Activated CD4-positive, CD25-positive, alpha-beta regulatory T cell treated with anti-CD3 and anti-CD28 coated beads, Interleukin-2, amount 50 U/mL, for 24 hours (primary cell): ENCODE measurements at regions not wholly inside any gene's neighbourhood (a gene's known extent, or its start where the extent isn't known, plus 50 kb on each side); places are given as distances from the start of the nearest gene placed in this dataset.
"Not testable (repeated sequence)": the region's sequence is repeated elsewhere in the genome, so short reads cannot be mapped to it uniquely, and the experiment has no call there.

ENCODE experiments used
- ATAC-seq, 2 donors: fragments of 150-1000 bp; cut with Tn5 transposase; one replicate each; pipeline ENCODE4 v1.10.0; 2021; ENCODE audit warnings: mild to moderate bottlenecking in 1 of 2, moderate library complexity in 1 of 2

DNA sequence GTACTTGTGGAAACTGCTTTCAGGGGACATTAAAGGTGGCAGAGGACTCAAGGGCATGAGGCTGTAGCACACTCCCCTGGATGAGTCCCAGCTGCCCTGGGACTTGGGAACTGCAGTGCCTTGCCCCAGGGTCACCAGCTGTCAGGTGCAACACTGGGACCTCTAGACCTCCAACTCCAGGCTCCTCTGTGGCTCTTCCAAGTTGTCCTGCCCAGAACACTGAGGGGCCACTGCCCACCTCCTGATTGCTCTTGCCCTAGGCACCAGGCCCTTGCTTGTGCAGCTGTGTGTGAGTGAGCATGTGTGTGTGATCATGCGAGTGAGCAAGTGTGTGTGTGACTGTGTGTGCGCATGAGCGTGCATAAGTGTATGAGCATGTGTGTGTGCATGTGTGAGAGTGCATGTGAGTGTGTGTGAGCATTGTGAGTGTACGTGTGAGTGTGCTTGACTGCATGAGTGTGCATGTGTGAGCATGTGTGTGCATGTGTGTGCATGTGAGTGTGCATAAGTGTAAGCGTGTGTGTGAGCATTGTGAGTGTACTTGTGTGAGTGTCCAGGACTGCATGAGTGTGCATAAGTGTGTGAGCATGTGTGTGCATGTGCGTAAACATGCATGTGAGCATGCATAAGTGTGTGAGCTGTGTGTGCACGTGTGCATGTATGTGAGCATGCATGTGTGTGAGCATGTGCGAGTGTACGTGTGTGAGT is 301.5 kb downstream of the NDUFA10 start:
- ATAC-seq: no peak

DNA sequence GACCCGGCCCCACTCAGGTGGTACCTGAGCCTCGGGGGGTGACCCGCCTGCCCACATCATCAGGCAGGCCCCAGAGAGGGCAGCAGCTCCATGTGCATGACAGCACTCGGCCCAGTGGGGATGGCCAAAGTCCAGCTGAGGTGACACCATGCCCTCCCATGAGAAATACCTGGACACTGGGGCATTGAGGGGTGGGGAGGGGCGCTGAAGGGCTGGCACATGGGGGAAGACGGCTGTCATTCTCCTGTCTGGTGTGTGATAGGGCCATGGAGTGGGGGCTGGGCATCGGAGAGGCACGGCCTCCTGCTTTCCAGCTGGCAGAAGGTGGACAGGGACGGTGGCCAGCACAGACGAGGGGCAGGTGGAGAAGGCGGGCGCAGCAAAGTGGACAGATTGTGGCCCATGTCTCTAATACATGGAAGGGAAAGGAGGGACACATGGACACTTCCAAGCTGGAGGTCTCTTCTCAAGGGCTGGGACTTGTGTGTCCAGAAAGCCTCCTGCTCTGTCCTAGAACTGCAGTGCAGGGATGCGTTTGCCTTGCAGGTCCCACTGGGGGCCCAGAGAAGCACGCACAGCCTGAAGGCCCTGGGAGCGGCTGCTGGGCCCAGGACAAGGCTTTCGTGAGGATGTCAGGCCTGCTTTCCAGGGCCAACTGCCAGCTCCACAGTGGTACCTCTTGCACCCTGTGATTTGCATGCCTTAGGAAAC is 302.2 kb downstream of the NDUFA10 start:
- no peak for ATAC-seq

DNA sequence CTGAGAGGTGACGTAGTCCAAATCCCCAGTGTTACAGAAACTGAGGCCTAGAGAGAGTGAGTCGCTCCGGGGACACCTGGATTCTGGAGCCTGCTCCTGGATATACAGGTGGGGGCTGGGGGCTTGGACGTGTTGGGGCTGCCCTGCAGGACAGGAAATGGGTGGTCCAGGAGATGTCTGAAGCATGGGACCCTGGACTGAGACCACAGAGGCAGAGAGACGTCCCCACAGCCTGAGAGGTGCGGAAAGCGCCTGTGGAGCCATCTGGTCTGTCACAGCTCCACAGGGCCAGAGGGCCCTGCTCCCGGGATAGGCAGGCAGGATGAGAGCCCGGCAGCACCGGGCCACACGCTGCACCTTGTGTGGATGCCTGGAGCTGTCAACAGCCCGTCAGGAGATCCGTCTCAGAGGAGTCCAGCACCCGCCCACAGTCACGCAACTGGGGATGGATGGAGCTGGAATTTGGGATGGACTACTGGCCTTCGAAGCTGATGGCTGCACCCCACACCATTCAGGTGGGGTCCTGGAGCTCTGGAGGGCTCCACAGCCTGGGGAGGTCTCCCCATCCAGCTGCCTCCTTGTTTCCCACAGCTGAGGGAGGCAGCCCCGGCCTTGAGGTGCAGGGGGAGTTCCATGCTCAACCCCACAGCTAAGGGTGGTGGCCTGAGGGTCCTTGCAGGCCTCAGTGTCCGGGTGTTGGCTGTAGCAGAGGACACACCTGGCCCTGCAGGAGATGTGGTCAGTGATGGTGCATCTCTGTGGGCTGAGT is 303.0 kb downstream of the NDUFA10 start:
- no peak for ATAC-seq

DNA sequence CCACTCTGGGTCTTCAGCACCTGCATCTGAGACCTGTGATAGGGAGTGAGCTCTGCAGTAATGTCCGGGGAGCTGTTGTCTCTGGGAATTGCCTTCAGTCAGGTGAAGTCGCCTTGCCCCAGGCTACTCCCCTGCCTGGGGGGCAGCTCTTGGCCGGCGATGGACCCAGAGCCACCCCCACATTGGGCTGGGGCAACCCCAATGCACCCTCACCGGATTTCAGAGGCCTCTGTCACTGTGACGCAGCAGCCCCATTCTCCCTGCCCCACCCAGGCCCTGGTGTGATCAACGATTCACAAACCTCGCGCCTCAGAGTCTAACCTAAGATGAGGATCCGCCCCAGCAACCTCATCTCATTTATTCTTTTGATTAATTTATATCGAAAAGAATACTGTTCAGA is 303.6 kb downstream of the NDUFA10 start:
- no peak for ATAC-seq

DNA sequence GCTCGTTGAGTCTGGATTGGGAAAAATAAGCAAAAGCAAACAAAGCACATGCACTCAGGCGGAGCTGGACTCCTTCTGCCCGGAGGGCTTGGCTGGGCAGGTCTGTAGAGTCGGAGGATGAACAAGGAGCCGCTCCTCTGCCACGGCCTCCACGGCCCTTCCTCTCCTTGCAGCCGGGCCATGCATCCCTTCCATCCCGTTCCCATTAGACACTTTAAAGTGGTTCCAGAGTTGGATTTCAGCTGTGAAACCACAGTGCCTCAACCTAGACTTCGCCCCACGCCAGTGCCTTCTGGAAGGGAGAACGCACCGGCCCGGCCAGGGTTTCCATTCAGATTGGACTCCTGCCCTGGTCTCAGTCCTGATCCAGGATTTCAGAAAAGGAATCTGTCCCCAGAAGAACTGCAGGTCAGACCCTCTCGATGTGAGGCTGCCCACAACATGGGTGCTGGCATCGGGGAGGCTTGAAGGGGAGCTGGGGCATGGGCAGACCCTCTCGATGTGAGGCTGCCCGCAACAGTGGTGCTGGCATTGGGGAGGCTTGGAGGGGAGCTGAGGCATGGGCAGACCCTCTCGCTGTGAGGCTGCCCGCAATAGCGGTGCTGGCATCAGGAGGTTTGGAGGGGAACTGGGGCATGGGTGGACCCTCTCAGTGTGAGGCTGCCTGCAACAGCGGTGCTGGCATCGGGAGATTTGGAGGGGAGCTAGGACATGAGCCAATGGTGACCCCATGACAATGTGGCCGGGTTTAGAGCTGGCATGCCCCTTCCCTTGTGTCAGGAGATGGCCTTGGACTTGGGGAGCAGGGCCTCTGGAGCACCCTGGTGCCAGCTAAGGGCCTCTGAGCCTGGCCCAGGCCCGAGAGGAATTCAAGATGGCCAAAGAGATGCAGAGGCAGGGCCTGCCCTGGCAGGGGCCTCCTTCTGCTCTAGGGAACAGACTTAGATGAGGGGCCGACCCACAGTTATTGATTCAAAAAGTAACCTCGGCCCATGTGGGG is 304.5 kb downstream of the NDUFA10 start:
- no peak for ATAC-seq

DNA sequence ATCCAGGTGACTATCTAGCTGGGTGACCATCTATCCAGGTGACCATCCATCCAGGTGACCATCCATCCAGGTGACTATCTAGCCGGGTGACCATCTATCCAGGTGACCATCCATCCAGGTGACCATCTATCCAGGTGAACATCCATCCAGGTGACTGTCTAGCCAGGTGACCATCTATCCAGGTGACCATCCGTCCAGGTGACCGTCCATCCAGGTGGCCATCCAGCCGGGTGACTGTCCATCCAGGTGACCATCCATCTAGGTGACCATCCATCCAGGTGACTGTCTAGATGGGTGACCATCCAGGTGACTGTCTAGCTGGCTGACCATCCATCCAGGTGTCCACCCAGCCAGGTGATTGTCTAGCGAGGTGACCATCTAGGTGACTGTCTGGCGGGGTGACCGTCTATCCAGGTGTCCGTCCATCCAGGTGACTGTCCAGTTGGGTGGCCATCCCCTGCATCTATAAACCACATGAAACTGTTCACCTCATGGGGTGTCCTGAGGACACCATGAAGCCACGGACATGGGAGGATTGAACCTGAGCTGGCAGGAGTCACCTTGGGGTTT is 305.3 kb downstream of the NDUFA10 start:
- ATAC-seq: no peak

DNA sequence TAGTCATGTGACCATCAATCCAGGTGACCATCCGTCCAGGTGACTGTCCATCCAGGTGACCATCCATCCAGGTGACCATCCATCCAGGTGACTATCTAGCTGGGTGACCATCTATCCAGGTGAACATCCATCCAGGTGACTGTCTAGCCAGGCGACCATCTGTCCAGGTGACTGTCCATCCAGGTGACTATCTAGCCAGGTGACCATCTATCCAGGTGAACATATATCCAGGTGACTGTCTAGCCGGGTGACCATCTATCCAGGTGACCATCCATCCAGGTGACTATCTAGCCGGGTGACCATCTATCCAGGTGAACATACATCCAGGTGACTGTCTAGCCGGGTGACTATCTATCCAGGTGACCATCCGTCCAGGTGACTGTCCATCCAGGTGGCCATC is 306.2 kb downstream of the NDUFA10 start:
- not testable (repeated sequence) for ATAC-seq

DNA sequence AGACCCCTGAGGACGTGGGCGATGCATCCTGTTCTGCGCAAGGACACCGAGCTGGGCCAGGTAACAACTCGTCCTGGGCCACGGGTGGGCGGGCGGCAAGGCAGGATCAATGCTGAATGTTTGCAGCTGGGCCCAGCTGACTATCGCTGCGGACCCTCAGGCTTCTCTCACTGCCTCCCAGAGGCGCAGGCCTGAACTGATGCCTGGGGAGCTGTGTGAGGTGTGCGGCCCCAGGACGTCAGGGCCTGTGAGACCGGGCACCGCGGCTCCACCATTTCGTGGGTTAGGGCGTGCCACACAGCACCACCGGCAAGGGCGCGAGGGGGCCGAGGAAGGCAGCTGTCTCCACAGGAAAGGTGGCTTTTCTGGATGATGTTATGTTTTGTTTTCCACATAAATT is 307.4 kb downstream of the NDUFA10 start:
- no peak for ATAC-seq

DNA sequence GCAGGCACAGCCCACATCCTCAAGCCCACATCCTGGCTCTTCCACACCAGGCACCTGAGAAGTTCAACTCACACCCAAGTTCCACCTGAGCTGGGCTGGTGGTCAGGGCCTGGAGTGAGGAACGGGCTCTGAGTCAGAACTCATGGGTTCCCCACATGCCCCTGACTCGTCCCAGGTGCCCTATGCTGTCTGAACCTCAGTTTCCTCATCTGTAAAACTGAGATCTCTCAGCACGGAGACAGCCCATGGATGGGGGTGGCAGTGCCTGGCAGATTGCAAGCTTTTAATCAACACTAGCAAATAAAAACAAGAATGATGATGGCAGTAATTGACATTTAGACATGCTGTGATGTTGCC is 307.8 kb downstream of the NDUFA10 start:
- no peak for ATAC-seq

DNA sequence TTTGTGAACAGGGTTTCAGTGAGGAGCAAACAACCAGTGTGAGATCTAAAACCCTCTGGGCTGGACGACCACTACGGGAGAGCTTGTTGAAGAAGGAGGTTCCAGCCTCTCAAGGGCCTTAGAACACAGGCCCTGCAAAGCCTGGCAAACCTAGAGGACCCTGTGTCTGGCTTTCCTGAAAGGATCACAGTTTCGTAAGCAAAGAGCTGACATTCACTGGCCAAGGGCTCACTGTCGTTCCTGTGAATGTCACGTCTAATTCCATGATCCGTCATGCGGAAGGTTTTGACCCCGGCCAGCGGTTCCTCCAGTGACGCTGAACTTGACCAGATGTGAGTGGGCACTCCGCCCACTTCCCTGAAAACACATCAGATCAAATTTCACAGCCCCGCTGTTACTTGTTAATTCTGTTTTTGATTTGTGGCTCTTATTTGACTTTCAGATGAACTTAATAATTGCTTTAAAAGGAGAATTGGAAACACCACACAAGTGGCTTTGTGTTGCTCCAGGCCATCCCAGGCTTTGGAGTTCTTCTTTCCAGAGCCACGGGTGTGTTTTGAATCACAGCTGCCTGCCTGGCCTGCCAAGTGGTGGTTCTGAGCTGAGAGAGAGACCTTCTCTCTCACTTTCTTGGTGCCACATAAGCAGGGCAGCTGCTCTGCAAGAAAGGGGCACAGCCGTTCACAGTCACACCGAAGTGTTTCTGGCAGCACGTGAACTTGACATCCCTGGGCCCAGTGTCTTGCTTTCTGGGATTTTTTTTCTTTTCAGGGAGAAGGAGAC is 308.4 kb downstream of the NDUFA10 start:
- no peak for ATAC-seq

DNA sequence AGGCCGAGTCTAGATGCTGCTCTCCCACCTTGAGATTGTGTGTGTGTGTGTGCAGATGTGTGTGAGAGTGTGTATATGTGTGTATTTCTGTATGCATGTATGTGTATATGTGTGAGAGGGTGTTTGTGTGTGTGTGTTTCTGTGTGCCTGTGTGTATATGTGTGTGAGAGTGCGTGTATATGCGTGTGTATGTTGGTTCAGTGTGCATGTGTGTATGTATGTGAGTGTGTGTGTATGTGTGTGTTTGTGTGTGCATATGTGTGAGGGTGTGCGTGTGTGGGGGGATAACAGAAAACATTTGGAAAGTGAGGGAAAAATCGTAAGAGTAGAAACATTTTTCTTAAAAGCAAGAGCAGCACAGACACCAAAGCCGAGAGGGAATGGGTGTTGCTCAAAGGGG is 309.1 kb downstream of the NDUFA10 start:
- ATAC-seq: no peak

DNA sequence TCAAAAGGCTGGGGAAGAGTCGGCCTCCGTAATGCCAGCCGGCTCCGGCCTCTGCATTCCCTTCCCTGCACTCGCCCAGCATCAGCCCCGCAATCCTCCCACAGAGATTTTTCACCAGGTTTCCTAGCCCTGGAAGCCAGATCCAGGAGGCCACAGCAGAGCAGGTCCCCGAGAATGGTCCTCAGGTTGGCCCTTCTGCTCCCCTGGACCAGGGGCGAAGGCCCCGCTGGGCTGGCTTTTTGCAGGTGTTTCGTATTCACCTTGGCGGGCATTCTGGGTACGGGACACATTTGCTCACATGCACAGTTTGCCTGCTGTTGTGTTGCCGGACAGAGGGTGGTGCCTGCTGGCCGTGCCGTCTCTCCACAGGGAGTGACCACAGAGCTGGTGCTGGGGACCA is 309.5 kb downstream of the NDUFA10 start:
- ATAC-seq: no peak

DNA sequence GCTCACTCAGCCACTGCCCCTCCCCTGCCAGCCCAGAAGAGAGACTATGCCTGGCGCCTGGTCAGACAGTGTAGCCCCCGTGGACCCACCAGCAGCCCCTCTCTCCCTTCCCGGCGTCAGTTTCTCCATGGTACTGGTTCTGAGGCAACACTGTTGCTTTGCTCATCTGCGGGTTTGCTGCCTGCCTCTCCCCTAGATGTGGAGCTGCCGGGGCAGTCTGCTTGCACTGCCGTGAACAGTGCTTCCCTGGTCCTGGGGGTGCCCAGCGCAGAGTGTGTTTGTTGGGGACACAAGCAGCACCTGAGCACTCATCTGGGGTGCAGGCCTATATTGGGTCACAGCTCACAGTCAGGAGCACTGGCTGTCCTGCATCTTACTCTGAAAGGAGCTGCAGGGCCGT is 309.9 kb downstream of the NDUFA10 start:
- ATAC-seq: no peak

DNA sequence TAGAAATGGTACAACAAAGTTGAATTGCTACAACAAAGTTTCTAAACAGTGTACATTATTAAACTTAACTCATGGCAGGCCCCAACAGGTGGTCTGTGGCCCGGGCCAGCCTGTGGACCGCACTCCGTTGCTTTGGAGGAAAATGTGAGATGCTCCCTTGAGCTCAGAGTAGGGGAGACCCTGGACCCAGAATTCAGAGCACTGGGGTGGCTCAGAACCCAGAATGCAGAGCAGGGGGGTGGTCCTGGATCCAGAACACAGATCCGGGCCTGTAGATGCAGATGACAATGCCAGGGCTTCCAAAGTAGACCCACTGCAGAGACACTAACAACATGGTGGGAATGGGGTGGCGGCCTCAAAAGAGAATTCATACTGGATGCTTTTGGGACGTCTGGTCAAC is 311.0 kb downstream of the NDUFA10 start:
- no peak for ATAC-seq

DNA sequence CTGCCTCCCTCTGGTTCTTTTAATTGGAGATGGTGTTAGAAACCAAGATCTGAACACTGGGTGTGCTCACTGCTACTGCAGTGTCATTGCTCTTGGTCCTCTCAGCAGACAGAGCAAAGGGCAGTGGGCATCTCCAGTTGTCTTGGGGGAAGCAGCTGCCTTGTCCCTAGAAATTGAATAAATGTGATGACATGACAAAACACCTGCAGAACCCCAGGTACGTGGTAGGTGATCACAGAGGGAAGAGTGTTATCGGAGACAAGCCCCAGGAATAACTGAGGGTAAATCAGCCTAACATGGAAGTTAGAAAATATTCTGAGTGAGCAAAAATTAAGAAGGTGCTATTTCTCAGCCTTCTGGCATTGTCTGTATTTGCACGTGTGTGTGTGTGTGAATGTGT is 311.9 kb upstream of the HDAC4 start:
- ATAC-seq: no peak

DNA sequence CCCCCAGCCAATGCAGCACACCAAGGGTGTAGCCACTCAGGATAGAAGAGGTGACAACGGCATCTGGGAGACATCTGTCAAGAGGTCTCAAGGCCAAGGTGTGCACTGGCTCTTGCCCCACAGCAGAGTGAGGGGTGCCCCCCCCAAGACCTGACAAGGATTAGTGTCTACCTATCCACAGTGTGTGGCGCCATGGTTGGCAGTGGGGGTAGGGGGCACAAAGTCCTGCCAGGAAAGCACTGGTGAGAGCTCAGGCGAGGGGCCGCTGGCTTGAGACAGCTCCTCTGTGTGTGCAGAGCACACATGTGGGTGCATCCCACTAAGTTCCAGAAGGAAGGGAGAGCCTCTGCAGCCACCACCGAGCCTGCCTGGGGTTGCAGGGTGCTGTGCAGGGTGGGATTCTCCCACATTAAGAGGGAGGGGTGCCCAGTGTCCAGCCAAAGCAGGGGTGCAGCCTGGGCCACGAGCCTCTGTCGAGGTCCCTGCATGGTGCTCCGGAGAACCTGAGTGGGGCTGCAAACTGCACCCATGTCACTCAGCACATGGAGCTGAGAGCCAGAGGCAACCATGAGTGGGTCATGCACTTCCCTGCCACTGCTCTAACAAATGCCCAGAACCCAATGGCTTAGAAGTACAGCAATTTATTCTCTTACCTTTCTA is 311.2 kb upstream of the HDAC4 start:
- ATAC-seq: no peak

DNA sequence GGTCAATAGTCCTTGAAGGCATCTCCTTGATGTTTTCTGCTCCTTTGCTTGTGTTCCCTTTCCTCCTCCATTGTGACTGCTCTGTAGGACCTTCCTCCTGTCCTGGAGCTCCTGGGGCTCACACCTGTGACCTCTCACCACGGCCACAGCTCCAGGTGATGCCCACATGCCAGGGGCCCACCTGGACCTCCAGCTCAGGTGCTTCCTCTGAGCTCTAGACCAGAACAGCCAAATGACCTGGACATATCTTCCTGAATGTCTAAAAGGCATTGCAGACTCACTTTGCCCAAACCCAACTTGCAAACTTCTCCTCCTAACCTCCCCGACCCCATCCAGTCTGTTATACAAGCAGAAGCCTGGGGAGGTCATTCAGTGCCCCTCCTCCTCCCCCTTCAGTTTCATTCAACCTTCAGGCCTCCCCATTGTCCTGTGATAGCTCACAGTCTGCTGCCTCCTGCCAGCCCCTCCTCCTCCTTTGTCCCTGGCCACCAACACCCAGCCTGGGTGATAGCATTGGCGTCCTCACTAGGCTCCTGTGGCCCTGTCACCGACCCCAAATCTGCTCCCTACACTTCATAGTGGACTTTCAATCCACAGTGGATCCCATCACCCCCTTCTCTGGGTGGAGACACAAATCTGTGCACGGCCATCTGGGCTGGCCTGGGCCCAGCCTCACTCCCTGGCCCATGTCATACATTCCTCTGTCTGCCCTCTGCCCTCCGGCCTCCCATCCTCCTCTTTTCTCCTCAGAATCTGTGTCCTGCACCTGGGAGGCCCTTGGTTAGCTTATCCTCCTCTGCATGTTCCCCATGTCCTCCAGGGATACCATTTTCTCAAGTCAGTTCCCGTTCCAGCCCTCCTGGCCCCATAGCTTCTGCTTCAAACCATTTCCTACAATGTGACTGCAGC is 310.4 kb upstream of the HDAC4 start:
- ATAC-seq: no peak

DNA sequence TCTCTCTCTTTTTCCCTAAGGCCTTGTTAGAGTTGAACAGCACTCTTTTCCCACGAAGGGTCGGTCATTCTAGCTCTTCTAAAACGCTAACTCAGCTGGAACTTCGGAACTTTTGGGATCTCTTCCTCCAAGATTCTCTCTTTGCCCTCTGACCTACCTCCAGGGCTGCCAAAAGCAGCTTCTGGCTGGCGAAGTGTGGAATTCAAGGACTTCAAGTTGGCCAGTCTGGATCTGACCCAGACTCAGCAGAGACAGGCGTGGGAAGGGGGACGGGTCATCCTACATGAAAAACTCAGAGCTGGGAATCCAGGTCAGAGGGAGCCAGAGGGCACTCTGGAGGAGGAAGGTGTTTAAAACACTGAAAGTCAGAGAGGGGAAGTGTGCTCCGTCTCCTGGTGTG is 305.5 kb upstream of the HDAC4 start:
- no peak for ATAC-seq

DNA sequence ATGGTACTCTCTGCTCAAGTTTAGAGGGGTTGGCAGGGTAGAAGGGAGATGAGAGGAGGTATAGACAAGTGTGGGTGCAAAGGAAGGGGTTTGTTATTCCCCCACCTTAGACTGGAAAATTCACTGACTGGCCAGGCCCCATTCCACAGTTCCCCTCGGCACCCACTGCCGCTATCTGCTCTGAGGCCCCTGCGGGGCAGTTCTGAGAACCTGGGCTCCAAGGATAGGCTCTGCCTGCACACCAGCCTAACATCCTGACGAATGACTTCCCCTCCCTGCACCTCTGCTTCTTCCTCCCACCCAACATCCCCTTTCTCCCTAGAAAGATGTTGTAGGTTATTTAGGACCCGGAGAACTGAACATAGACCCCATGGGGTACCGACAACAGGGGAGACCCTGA is 303.9 kb upstream of the HDAC4 start:
- no peak for ATAC-seq

DNA sequence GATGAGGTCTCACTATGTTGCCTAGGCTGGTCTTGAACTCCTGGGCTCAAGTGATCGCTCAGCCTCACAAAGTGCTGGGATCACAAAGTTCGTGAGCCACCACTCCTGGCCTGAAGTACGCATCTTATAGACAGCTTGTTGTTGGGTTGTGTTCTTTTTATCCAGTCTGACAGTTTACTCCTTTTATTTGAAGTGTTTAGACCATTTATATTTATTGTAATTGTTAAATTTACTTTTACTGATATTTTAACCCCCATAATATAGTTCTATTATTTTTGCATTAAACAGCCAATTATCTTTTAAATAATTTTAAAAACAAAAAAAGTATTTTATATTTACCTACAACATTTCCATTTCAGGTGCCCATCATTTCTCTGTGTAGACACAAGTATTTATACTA is 303.0 kb upstream of the HDAC4 start:
- ATAC-seq: no peak
